ENCODE measurements at regions not wholly inside any gene's neighbourhood (a gene's known extent, or its start where the extent isn't known, plus 50 kb on each side); places are given as distances from the start of the nearest gene placed in this dataset.

- H3K36me3 Mint-ChIP-seq (ENCODE audit: low read depth) = no peaks in the 10 kb centered on the region
- Histone ChIP-seq H3K4me3 (no peak overlapping the region), H3K4me2 (no peak overlapping the region), H4K20me1 (replicated peaks; ENCODE audit: insufficient read depth) (no peaks in the 10 kb centered on the region), H2AFZ (no peak overlapping the region), H3K27ac (ENCODE audit: low read depth) (no peak overlapping the region), H3K36me3 (ENCODE audit: insufficient read depth) (no peaks in the 10 kb centered on the region), H3K27me3 (ENCODE audit: insufficient read depth) (no peaks in the 10 kb centered on the region), H3K4me1 (ENCODE audit: insufficient read depth) (no peaks in the 10 kb centered on the region), H3K79me2 (replicated peaks; ENCODE audit: insufficient read depth) (no peaks in the 10 kb centered on the region), H3F3A (replicated peaks; ENCODE audit: low read depth) (no peaks in the 10 kb centered on the region), H3K9me2 (ENCODE audit: insufficient read depth) (no peaks in the 10 kb centered on the region)
- H3K4me1 Mint-ChIP-seq = no peaks in the 10 kb centered on the region
- H3K4me3 Mint-ChIP-seq = no peak overlapping the region
- no peaks in the 10 kb centered on the region for H3K27me3 Mint-ChIP-seq (ENCODE audit: insufficient read depth, low read depth, poor library complexity)
- no peak overlapping the region for H3K27ac Mint-ChIP-seq
- TF ChIP-seq ZNF462 (CRISPR knock-in tag; IDR thresholded peaks at IDR 0.05) (no peak), EZH2 (IDR thresholded peaks at IDR 0.05; ENCODE audit: low read depth, unreplicated experiment) (no peak), CREB1 (CRISPR knock-in tag; IDR thresholded peaks at IDR 0.05; ENCODE audit: low read depth) (no peak), ETS1 (IDR thresholded peaks at IDR 0.05) (no peak), EZH2phosphoT487 (IDR thresholded peaks at IDR 0.05; ENCODE audit: unreplicated experiment) (no peak), NANOG (IDR thresholded peaks at IDR 0.05; ENCODE audit: borderline replicate concordance) (no peak)
- H3K9me3 Mint-ChIP-seq = no peaks in the 10 kb centered on the region
- ATAC-seq (no peak), DNase-seq (ENCODE audit: low spot score) (no peak)
Measured at GRCh38 chr11:101812546-101812945, 102.3 kb upstream of the CEP126 start.
